ENCODE measurements at regions not wholly inside any gene's neighbourhood (a gene's known extent, or its start where the extent isn't known, plus 50 kb on each side); places are given as distances from the start of the nearest gene placed in this dataset.

DNA sequence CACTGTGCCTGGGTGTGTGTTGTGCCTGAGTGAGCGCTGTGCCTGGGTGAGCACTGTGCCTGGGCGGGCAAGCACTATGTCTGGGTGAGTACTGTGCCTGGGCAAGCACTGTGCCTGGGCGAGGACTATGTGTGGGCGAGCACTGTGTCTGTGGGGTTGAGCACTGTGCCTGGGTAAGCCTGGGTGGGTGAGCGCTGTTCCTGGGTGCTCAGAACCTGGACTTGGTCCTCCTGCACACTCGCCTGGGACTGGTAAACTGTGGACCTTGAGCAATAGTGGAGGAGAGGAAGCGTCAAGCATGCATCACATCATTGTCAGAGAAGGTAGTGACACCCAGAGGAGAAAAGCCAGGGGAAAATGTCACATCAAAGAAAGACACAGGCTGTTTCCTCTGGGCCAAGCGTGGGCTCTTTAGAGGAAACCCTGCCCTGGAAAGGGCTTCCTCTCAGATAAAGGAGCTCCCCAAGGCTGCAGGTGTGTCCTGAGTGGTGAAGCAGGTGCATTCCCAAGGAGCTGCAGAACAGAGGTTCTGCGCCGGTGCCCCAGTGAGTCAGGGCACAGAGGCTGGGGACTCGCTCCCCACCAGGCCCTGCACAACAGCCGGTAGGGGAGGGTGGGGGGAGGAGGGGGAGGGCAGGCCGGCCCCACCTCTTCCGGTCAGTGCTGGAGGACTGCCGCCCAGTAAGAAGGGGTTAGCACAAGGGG is 141.2 kb downstream of the TEX29 start:
- Histone ChIP-seq H3K4me3 (ENCODE audit: insufficient read depth, low read length, poor library complexity, severe bottlenecking) (no peak overlapping the region), H3K27ac (ENCODE audit: low read depth, low read length) (no peak overlapping the region), H3F3A (ENCODE audit: insufficient read depth) (no peaks in the 10 kb centered on the region), H2AFZ (ENCODE audit: low read depth, low read length, severe bottlenecking) (no peak overlapping the region), H3K4me2 (ENCODE audit: low read depth, low read length, poor library complexity, severe bottlenecking) (no peak overlapping the region), H3K9me3 (ENCODE audit: insufficient read depth, low read length) (no peaks in the 10 kb centered on the region), H3K9me2 (replicated peaks; ENCODE audit: insufficient read depth, low read length) (no peaks in the 10 kb centered on the region), H3K27me3 (ENCODE audit: low read length) (no peaks in the 10 kb centered on the region), H3K36me3 (ENCODE audit: low read length) (no peaks in the 10 kb centered on the region), H4K20me1 (ENCODE audit: low read depth, low read length) (no peaks in the 10 kb centered on the region), H3K79me2 (ENCODE audit: insufficient read depth, low read length) (no peaks in the 10 kb centered on the region), H3K9ac (ENCODE audit: low read length) (no peak overlapping the region)
- TF ChIP-seq, protein P1, sequence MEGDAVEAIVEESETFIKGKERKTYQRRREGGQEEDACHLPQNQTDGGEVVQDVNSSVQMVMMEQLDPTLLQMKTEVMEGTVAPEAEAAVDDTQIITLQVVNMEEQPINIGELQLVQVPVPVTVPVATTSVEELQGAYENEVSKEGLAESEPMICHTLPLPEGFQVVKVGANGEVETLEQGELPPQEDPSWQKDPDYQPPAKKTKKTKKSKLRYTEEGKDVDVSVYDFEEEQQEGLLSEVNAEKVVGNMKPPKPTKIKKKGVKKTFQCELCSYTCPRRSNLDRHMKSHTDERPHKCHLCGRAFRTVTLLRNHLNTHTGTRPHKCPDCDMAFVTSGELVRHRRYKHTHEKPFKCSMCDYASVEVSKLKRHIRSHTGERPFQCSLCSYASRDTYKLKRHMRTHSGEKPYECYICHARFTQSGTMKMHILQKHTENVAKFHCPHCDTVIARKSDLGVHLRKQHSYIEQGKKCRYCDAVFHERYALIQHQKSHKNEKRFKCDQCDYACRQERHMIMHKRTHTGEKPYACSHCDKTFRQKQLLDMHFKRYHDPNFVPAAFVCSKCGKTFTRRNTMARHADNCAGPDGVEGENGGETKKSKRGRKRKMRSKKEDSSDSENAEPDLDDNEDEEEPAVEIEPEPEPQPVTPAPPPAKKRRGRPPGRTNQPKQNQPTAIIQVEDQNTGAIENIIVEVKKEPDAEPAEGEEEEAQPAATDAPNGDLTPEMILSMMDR (IDR thresholded peaks at IDR 0.05; ENCODE audit: insufficient read depth, low read length, poor library complexity, severe bottlenecking), result no peak
- no peak for TF ChIP-seq EZH2phosphoT487 (conservative IDR thresholded peaks at IDR 0.05; ENCODE audit: low read length)

DNA sequence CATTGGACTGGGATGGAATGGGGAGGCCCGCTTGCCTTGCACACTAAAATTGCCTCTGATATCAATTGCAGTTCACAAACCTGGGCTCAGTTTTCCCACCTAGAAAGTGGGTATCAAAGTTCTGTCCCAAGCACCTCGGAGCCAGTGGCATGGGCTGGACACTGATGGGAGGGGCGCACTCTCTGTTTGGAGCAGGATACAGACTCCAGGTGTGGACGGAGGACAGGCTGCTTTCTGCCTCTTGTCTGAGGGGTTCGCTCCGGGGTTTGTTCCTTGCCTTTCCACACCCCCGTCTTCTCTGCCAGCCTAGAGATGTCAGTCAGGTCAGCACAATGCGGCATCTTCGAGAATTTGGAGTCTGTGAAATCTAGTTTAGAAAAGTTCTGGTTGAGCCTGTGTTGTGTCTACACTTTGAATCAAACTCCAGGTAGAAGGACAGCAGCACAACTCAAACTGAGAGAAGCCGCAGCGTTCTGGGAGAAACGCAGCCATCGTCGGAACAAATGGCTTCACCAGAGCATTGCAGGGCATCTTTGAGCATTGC is 141.9 kb downstream of the TEX29 start:
- no peak overlapping the region for H3K27ac ChIP-seq (ENCODE audit: low read depth, low read length)
- no peaks in the 10 kb centered on the region for H3K27me3 ChIP-seq (ENCODE audit: low read length)
- H3K79me2 ChIP-seq (ENCODE audit: insufficient read depth, low read length), result no peaks in the 10 kb centered on the region
- H3K9ac ChIP-seq (ENCODE audit: low read length), result no peak overlapping the region
- H2AFZ ChIP-seq (ENCODE audit: low read depth, low read length, severe bottlenecking), result no peak overlapping the region
- no peak overlapping the region for H3K4me3 ChIP-seq (ENCODE audit: insufficient read depth, low read length, poor library complexity, severe bottlenecking)
- no peaks in the 10 kb centered on the region for H4K20me1 ChIP-seq (ENCODE audit: low read depth, low read length)
- H3K9me2 ChIP-seq (replicated peaks; ENCODE audit: insufficient read depth, low read length), result no peaks in the 10 kb centered on the region
- TF ChIP-seq, protein P1 (IDR thresholded peaks at IDR 0.05; ENCODE audit: insufficient read depth, low read length, poor library complexity, severe bottlenecking), result no peak
- no peak for TF ChIP-seq EZH2phosphoT487 (conservative IDR thresholded peaks at IDR 0.05; ENCODE audit: low read length)
- H3F3A ChIP-seq (ENCODE audit: insufficient read depth), result no peaks in the 10 kb centered on the region
- H3K9me3 ChIP-seq (ENCODE audit: insufficient read depth, low read length), result no peaks in the 10 kb centered on the region
- H3K36me3 ChIP-seq (ENCODE audit: low read length), result no peaks in the 10 kb centered on the region
- no peak overlapping the region for H3K4me2 ChIP-seq (ENCODE audit: low read depth, low read length, poor library complexity, severe bottlenecking)

DNA sequence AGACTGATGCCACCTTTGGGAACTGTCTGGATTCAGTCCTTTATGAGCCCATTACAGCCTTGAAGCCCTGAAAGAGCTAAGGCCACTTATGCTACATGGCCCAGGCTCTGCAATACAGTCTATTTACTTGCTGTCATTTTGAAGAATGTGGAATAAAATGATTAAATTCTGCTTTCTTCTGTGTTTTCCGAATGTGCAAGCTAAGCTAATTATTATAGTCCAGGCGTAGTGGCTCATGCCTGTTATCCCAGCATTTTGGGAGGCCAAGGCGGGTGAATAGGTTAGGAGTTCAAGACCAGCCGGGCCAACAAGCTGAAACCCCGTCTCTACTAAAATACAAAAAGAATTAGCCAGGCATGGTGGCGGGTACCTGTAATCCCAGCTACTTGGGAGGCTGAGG is 142.5 kb downstream of the TEX29 start:
- H3K27me3 ChIP-seq (ENCODE audit: low read length), result no peaks in the 10 kb centered on the region
- H3K27ac ChIP-seq (ENCODE audit: low read depth, low read length), result no peak overlapping the region
- H3K9me2 ChIP-seq (replicated peaks; ENCODE audit: insufficient read depth, low read length), result no peaks in the 10 kb centered on the region
- no peak for TF ChIP-seq EZH2phosphoT487 (conservative IDR thresholded peaks at IDR 0.05; ENCODE audit: low read length)
- TF ChIP-seq, protein P1 (IDR thresholded peaks at IDR 0.05; ENCODE audit: insufficient read depth, low read length, poor library complexity, severe bottlenecking), result no peak
- no peaks in the 10 kb centered on the region for H3K79me2 ChIP-seq (ENCODE audit: insufficient read depth, low read length)
- no peaks in the 10 kb centered on the region for H4K20me1 ChIP-seq (ENCODE audit: low read depth, low read length)
- H3K9me3 ChIP-seq (ENCODE audit: insufficient read depth, low read length), result no peaks in the 10 kb centered on the region
- no peak overlapping the region for H3K4me3 ChIP-seq (ENCODE audit: insufficient read depth, low read length, poor library complexity, severe bottlenecking)
- H3K36me3 ChIP-seq (ENCODE audit: low read length), result no peaks in the 10 kb centered on the region
- H2AFZ ChIP-seq (ENCODE audit: low read depth, low read length, severe bottlenecking), result no peak overlapping the region
- H3K4me2 ChIP-seq (ENCODE audit: low read depth, low read length, poor library complexity, severe bottlenecking), result no peak overlapping the region
- H3K9ac ChIP-seq (ENCODE audit: low read length), result no peak overlapping the region
- H3F3A ChIP-seq (ENCODE audit: insufficient read depth), result no peaks in the 10 kb centered on the region
